ENCODE measurements at regions not wholly inside any gene's neighbourhood (a gene's known extent, or its start where the extent isn't known, plus 50 kb on each side); places are given as distances from the start of the nearest gene placed in this dataset.

GRCh38 chr3:54008744-54009143, 113.6 kb upstream of the CACNA2D3 start:
- no peak for TF ChIP-seq EZH2 (IDR thresholded peaks at IDR 0.05; ENCODE audit: insufficient read depth, low read length)
- no peak for TF ChIP-seq CTCF (IDR thresholded peaks at IDR 0.05; ENCODE audit: insufficient read depth, low read depth, low read length)

Measured in astrocyte (in vitro differentiated cells and primary cell).